ENCODE measurements at regions not wholly inside any gene's neighbourhood (a gene's known extent, or its start where the extent isn't known, plus 50 kb on each side); places are given as distances from the start of the nearest gene placed in this dataset.

DNA sequence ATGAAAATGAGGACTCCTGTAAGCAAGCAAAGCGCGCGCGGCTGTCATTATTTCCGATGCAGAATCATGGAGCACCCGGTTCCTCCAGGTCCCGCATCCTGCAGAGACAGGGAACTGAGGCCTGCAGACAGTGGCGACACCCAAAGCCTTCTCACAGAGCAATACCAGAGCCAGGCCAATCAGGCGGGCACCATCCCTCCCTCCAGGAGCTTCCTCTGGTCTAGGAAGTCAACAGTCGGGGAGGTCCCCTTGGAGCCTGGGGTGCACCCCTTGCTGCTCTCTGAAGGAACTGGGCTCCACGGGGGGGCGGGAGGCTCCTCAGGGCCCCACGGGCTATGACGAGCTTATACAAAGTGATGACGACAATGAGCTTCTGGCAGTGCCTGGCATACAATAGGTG is 60.3 kb upstream of the HPCAL1 start:
- no peak for TF ChIP-seq EZH2 (IDR thresholded peaks at IDR 0.05; ENCODE audit: low read length, missing control alignments)
- TF ChIP-seq, protein P1, sequence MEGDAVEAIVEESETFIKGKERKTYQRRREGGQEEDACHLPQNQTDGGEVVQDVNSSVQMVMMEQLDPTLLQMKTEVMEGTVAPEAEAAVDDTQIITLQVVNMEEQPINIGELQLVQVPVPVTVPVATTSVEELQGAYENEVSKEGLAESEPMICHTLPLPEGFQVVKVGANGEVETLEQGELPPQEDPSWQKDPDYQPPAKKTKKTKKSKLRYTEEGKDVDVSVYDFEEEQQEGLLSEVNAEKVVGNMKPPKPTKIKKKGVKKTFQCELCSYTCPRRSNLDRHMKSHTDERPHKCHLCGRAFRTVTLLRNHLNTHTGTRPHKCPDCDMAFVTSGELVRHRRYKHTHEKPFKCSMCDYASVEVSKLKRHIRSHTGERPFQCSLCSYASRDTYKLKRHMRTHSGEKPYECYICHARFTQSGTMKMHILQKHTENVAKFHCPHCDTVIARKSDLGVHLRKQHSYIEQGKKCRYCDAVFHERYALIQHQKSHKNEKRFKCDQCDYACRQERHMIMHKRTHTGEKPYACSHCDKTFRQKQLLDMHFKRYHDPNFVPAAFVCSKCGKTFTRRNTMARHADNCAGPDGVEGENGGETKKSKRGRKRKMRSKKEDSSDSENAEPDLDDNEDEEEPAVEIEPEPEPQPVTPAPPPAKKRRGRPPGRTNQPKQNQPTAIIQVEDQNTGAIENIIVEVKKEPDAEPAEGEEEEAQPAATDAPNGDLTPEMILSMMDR (conservative IDR thresholded peaks at IDR 0.05 in 1 of 2, IDR thresholded peaks at IDR 0.05 in 1 of 2; ENCODE audit: low read depth in 1 of 2, low read length in 2 of 2) = no peak
